ENCODE measurements at regions not wholly inside any gene's neighbourhood (a gene's known extent, or its start where the extent isn't known, plus 50 kb on each side); places are given as distances from the start of the nearest gene placed in this dataset.

GRCh38 chr3:135490219-135490915, 475.2 kb upstream of the PPP2R3A start:
- DNase-seq, result no peak

GRCh38 chr3:135491491-135492205, 473.9 kb upstream of the PPP2R3A start:
- no peak for DNase-seq

- no peak for DNase-seq
Measured at GRCh38 chr3:135495891-135496290, 469.6 kb upstream of the PPP2R3A start.

DNA sequence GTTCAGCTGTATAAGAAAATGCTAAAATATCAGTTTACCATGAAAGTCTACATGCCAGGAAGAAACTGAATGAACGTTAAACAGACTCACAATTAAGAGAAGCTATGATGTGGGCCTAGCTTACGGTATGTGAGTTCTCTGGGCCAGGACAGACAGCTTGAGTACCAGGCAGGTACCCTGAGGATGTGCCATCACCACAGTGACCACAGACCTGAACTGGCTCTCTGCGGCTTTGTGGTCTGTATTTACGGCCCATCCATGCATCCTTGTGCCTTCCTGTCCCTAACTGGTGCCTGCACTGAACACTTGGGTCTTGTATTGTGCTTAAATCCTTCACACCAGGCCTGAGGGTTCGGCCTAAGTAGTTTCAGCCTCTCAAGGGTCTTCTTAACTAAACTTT, 467.5 kb upstream of the PPP2R3A start:
- no peak for DNase-seq

DNA sequence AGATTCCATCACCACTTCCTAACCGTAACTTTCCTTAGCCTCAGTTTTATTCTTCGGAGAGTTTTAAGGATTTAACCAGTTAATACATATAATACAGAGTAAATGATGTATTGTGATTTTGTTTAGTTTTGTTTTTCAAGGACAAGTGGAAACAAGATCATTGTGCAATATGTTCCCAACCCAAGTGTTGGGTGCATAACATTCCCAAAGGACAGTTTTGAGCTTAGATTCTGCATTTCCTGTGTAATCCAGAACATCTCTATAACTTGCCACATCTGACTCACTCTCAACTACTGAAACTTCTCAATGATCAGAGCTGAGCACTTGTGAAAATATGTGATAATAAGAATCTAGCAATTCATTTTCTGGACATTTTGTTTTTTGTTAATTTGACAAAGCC, 466.1 kb upstream of the PPP2R3A start:
- no peak for DNase-seq

GRCh38 chr3:135500034-135500433, 465.5 kb upstream of the PPP2R3A start:
- DNase-seq, result no peak

DNA sequence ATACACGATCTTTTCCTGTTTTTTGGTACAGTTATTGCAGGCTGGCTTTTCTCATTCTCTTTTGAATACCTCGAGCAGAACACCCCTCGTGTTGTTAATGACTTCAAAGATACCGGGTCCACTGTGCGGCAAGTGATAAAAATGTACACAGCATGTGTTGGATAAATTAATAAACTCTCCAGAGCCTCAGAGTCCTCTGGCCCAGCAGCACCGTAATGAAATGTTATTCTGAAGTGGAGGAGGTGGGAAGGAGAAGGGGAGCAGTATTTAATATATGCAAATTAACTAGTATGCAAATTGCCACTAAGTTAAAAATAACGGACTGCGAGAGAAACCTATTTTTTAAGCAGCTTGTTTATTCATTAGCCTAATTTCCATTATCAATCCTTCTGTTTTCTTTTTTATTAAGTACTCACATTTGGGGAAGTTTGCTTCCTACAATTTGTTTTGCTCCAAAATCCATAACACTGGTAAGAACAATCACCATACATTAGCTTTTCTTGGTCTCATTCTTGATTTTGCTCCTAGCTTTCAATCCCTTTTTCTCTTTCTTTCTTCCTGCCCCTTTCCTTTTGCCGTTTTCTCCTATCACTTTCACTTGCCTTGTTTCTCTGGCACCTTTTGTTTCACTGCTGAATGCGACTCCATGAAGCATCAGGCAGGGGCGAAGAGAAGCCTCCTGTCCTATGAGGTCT, 462.3 kb upstream of the PPP2R3A start:
- DNase-seq, result no peak

GRCh38 chr3:135503760-135504686, 461.5 kb upstream of the PPP2R3A start:
- no peak for DNase-seq

DNA sequence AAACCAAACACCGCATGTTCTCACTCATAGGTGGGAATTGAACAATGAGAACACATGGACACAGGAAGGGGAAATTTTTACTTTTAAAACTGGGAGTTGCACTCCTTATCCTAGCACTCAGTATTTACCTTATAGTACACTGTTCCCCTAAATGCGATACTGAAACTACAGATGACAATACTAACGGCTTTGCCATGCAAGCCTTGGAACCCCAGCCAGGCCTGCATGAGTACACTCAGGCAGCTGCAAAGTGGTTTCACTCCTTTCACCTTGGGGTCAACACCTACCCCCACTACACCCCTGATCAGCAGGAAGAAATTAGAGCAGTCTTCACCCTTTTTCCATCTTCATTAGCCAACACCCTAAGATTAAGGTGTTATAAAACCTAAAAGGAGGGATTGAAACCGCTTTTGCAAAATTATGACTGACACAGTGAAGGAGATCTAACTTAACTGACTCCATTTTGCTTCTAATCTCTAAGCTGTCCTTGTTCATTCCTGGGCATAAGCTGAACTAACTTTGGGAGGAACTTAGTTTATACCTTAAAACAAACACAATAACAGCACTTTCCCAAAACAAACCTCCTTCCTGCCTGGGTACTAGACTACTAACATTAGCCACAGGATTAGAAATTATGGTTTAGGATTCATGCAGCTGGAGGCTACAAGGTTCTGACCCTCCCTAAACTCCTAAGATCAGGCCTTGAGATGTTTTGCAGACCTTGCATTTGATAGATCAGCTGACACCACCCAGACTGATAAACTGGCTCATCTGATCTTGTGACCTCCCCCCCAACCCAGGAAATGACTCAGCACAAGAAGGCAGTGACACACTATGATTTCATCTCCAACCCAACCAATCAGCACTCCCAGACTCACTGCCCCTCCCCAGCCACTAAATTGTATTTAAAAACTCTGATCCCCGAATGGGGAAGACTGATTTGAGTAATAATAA, 452.1 kb upstream of the PPP2R3A start:
- DNase-seq, result no peak

DNA sequence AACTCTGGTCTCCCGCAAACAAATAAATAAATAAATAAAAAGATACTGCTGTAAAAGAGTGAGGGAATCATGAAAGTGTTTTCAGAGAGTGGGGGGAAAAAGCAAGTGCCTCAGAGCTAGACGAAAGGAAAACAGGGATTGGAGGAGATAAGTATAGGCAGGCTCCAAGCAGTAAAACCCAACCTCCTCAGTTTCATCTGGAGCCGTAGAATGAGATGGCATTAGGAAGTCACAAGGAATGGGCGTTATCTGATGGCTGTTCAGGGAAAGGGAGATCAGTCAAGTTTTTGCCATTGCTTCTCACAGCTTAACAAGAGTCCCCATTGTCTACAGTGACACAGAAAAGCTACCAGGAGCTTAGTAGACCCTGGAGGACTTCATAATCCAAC, 451.5 kb upstream of the PPP2R3A start:
- DNase-seq, result no peak

DNA sequence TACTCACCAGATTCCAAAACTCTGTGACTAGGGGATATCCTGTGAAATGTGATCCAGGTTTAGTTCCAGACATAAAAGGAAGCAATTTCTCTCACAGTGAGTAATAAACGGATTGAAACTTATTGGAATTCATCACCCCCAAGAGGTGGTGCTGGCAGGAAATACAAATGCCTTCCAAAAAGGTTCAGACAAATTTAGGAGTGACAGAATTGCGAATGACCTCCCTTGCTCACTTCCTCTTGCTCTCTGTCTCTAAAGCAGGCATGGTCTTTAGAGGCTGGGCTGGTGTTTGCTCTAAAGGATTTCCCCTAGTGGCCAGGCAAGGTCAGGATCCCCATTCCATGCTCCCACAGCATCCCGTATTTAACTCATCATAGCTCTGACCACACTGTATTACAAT, 449.4 kb upstream of the PPP2R3A start:
- DNase-seq, result no peak

DNA sequence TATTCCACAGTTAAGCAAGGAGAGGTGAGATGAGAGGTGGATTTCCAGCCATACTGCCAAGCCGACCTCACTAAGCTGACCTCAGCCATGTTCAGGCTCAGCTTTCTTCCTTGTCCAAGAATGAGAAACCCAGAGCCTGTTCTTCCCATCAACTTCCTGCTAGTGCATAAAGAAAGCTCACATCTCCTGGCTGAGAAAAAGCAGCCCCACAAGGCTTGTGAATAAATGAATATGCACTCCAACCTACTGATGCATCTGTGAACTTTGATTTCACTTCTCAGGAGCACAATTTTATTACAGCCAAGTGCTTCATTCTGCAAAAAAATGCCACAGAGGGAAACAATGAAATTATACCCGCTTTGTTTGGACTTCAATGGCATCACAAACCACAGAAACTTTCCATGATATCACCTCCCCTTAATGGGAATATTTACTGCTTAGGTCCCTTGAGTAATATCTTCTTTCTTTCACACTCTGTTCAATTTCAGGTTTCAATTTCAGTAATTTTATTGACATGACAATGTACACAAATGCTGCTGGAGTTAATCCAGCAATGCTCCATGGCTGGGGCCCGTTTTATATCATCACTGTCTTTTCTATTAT, 437.0 kb upstream of the PPP2R3A start:
- no peak for DNase-seq

DNA sequence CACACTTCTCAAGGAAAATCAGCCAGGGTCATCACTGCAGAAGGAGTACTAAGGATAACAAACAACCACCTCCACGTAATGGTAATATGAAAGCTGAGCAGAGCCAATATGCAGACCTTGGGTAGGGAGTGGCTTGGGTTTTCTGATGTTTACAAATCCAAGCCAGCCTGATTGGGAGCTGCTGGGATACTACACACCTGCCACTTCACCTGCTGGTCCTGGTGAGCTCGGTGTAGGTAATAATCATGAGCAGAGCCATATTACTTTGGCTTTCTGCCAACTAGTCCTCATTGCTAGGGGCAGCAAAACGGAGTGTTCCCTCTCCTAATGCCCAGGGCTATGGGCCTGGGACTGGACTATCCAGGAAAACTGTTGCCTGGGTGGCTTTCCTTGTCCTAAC, 433.5 kb upstream of the PPP2R3A start:
- no peak for DNase-seq

DNA sequence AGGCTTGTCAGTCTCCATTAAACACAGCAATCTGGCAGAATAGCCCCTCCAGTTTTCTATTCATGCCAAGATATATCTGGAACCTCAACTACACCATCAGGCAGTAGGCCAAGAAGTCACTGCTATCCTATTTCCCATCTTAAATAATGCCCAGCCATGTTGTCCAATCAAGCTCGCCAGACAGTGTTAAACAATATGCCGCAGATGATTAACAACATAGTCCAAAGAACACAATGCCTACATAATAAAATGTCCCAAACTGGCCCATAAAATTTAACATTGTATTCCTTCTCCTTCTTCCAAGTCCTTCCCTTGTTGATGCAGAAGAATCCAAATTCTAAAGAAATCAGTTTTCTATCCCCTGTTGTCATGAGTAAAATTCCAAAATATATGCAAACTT, 427.4 kb upstream of the PPP2R3A start:
- DNase-seq, result no peak

DNA sequence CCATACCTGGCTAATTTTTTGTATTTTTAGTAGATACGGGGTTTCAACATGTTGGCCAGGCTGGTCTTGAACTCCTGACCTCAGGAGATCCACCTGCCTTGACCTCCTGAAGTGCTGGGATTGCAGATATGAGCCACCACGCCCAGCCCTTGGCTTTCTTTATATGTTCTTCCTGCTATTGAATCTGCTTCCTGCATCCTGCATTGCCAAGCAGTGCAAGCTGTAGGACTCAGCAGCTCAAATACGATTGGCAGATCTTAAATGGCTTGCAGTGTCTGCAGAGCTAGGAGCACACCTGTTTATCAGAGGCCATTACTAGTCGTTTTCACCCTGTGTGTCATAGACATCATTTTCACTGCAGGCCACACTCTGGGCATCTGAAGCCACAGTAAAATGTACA, 426.2 kb upstream of the PPP2R3A start:
- no peak for DNase-seq

DNA sequence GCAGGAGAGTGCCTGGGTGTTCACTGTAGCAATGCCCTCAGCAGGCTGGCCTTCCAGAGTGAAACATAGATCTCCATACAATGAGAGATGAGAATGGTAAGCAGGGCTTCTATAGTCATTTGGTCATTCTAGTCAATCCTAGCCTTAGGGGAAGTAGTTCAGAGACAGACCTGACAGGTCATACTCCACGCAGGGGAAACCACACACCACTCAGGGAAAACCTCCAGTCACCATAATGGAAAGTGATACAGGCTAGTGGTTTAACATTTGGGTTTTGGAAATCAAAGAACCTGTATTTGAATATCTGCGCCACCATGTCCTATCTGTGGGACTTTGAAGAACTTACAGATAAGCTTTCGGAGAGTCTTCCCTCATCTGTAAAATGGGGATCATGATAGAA, 425.7 kb upstream of the PPP2R3A start:
- no peak for DNase-seq

DNA sequence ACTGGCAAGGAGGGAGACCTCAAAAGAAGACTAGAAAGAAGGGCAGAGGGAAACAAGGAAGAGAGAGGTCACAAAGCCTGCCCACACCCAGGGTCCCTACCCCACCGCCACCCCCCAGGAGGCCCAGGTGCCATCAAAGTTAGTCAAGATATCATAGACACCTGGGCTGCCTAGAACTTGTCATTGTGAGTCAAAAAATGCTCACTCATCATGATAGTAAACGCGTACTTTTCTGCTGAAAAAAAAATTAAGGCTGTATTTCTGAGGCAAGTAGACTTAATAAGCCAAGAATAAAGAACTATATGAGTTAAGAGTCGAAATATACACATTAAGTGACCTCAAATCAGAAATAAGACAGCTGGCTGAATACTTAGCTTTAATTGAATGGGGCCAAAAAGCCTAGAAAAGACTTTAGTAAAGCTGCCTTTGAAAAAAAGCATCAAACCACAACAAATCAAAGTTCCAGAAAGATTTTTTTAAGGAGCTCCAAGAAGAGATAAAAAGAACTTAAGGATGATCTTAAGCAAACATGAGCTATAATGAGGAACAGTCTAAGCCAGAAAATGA, 415.5 kb upstream of the PPP2R3A start:
- DNase-seq, result no peak

DNA sequence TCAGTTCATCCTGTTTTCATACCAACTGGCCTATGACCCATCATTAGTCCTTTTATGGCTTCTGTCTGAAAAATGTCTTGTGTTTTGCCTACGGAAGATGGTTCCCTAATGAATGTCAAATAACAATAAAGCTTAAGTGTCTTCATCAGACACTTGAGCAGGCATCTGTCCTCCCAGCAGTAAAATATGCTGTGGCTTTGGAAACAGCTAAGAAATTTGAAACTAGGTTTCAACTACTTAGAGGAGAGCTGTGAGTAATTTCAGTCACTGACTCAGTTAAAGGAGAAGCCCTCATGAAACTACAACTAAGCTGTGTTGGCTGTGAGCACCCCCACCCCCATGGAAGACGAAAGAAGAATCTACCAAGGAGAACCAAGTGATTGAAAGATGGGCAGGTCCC, 409.4 kb upstream of the PPP2R3A start:
- no peak for DNase-seq

DNA sequence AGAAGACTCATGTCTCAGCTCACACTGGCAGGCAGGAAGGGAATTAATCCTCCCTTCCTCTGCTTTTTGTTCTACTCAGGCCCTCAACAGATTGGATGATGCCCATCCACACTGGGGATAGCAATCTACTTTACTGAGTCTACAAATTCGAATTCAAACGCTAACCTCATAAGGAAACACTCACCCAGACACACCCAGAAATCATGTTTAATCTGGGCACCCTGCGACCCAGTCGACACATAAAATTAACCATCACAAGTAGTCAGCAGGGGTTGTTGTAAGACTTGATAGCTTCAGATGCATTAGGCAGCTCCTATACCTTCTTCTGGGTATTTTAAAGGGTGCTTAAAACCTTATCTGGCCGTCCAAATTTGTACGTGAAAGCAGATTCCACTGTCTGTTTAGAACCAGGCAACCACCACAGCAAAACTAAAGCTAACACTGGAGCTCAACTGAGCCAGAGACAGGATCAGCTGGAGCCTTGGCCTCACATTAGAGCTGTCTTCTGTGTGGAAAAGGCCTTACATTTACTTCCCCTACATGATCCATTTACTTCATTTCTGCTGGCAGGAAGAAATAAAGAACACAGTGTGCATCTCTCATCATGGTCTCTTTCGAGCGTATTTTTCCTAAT, 407.3 kb upstream of the PPP2R3A start:
- DNase-seq, result no peak

DNA sequence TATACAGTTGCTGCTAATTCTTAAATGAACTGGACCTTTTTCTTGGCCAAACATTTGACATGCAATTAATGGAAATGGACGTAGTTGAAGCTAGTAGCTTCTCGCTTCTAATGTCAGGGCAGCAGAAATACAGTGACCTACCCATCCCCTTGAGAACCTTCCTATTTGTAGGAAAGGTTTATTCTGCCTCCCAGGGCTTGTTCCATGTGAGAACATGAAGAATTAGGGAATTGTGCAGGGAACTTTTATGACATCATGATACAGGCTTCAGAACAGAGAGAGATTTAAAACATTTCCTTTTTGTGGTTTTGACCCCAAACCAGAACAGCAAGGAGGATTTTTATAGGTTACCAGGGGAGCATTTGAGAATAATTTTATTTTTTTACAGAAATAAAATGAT, 406.6 kb upstream of the PPP2R3A start:
- DNase-seq, result no peak

DNA sequence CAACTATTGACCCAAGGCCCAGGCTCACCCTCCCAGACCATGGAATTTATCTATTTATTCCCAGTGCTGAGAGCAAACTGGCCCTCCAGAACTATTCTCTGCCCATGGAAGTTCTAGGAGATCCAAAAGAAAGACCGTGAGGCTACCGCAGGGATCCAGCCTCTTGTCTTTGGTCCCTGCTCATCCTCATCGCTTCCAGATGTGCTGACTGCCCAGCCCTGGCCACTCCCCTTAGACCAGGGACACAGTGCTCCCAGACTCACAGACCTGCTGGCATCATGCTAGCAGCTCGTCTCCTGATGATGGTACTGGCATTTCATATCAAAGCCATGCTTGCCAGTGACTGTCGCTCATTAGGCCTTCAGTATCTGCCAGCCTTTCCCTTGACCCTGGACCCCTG, 405.7 kb upstream of the PPP2R3A start:
- no peak for DNase-seq

All from activated CD8-positive, alpha-beta memory T cell treated with anti-CD3 and anti-CD28 coated beads for 24 hours (primary cell).